Esophagus muscularis mucosa (tissue), 3 donors: ENCODE measurements at regions not wholly inside any gene's neighbourhood (a gene's known extent, or its start where the extent isn't known, plus 50 kb on each side); places are given as distances from the start of the nearest gene placed in this dataset.

Experiments used
- CTCF ChIP-seq, 3 experiments: fragments of 200-600 bp in 2 of 3; fragments of 450-650 bp in 1 of 3; sonication (generic) in 2 of 3; IDR thresholded peaks; one replicate each; pipeline ENCODE4 v1.5.1; 2017 to 2019; ENCODE audit warnings: antibody characterized with exemption in 3 of 3, mild to moderate bottlenecking in 2 of 3, moderate library complexity in 1 of 3
- POLR2A ChIP-seq: fragments of 450-650 bp; IDR thresholded peaks from one replicate; pipeline ENCODE4 v1.6.1; 2017; ENCODE audit warnings: antibody characterized with exemption, moderate library complexity, mild to moderate bottlenecking, low read depth
- POLR2AphosphoS5 ChIP-seq, 2 donors: sonication (generic); formaldehyde crosslinking; IDR thresholded peaks; one replicate each; pipeline ENCODE4 v1.6.1; 2017; ENCODE audit warnings: antibody characterized with exemption in 2 of 2

- TF ChIP-seq POLR2A (no peak), CTCF (IDR thresholded peaks at IDR 0.05) (no peak), POLR2AphosphoS5 (IDR thresholded peaks at IDR 0.05) (no peak)
Observed at GRCh38 chr19:29111576-29111975, 101.4 kb downstream of the UQCRFS1 start.
